NCI-H524 treated with DMSO at 0.1 percent for 48 hours (cell line): ENCODE measurements at regions not wholly inside any gene's neighbourhood (a gene's known extent, or its start where the extent isn't known, plus 50 kb on each side); places are given as distances from the start of the nearest gene placed in this dataset.

ENCODE experiments used
- DNase-seq: peaks from one replicate; lab custom pipeline; 2025; lab: John Stamatoyannopoulos, UW

- DNase-seq = no peak
Observed at GRCh38 chr15:46416544-46416943, 781.7 kb downstream of the SQOR start.

DNA sequence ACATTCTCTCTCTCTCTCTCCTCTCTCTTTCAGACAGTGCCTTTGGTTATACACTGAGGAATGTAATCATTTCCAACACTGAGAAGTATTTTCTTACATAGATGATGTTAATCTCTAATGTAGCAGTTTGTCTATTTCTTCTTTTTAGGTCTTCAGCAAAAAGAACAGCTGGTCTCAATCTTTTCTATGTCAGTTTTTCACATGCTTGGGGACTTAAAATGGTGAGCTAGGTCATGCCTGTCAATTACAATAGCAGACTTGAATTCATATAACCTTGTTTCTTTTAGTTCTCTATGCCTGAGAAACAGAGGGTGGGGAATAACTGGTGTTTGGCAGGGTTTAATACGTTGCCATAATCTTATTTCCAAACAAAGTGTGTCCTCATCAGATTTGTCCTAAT, 786.2 kb downstream of the SQOR start:
- no peak for DNase-seq

GRCh38 chr15:46441294-46442062, 806.6 kb downstream of the SQOR start:
- DNase-seq = peak; percentile 23

GRCh38 chr15:46442184-46442583, 807.4 kb downstream of the SQOR start:
- no peak for DNase-seq

DNA sequence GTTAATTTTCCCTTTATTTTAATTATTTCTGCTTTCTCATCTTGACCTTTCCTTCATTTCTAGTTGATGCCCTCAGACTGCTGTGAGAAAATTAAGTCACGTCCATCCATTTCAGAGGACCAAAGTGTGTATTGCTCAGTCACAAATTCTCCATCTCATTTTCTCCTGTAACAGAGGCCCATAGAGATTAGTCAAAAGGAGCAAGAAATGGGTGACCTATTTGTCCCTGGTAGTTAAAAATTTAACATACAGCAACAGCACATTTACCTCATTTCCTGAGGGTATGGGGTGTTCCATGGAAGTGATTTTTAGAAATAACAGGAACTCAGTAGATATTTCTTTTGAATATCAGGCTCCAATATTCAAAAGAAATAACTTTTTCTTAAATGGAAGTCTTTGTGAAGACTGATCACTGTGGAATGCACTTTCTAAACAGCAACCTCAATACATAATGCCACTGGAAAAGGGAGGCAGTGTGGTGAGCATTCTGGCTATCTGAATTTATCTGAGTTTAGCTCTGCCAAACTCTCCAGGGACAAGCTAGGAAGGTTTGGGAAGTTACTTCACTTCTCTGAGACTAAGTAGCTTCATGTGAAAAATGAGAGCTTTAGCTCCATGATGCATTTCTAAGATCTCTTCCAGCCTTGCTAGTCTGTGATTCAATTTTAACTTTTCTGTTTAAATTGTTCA, 808.2 kb downstream of the SQOR start:
- DNase-seq = no peak

DNA sequence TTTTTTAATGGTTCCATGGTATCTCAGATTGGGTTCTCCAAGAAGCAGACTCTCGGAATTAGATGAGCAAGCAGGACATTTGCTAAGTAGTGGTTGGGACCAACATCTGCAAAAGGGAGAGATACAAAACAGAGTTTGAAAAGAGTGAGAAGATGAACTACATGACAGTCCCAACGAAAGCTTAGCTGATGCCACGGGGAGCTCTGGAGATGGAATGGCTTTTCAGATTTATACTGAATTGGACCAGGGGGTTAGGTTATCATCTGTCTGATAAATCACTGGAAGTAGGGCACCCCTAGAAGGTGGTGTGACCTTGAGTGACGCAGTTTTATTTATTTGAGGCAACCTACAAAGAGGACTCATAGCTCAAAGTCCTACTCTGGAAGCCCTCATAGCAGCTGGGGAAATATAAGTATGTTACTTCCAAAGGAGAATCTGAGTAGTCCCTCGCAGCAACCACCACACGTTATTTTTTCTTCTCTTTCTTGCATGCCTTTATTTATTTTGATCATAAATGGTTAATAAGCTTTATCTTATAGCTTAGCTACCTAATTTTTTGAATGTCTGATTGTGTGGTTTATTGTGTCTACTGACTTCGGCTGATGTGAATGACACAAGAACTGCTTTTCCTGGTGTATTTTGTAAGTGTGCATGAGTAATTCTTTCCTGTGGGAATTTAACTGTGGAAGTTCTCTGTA, 815.4 kb downstream of the SQOR start:
- DNase-seq = no peak

DNA sequence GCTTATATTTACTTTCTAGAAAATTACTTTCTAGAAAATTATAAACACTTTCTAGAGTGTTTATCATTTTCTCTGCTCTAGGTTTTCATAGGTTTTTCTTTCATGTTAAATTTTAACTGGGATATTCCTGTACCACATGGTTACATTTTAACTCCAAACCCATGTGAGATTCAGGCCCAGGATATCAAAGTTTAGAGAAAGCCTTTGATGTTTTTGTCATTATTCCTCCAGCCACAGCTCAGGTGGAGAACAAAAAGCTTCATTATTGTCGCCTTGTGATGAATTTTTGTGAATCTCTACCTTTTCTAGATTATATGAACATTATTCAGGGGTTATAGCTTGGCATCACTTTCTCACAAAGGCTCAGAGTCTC, 816.0 kb downstream of the SQOR start:
- DNase-seq = no peak

- no peak for DNase-seq
Observed at GRCh38 chr15:46452297-46452820, 817.5 kb downstream of the SQOR start.

DNA sequence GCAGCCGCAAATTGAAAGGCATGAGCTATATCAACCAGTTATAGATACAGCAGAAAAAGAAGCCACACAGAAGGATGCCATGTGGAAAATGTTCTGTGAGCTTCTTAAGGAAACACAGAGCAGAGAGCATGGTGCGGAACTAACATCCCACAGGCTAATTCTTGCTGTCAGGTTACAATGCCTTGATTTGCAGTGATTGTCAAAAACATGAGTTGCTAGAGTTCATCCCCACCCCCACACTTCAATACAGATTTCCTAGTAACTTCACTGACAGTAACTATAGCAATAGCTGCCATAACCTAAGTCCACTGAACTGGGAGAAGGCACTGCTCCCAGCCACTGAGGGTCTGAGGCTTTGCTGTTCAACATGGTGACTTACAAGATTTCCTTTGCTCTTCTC, 821.6 kb downstream of the SQOR start:
- no peak for DNase-seq

DNA sequence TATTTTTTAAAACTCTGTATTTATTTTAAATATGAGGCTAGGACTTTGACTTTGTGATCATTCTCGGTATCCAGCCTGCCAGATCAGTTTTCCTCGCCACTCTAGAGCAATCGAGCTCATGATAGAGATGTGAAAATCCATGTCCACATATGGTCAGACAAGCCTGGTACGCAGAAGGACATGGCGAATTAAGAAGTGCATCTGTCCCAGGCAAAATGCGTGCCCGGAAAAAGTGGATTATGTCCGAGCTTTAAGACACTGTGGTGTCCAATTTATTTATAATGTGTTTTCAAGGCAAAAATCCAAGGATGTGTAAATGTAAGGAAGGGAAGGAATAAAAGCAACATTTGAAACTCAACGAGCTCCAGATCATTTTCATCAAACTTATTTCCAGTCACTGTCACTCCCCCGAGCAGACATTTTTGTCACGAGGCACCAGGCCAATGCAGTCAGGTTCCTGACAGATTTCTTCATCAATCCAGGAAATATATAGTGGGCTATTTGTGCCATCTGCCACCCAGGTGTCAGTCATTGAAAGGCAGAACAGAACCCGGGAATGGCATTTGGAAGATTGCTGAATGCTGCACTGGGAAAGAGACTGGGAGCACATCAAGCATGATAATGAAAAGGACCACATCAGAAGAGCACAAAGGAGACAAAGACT, 825.7 kb downstream of the SQOR start:
- peak; percentile 84 for DNase-seq

GRCh38 chr15:46461416-46461815, 826.6 kb downstream of the SQOR start:
- no peak for DNase-seq

GRCh38 chr15:46467041-46467440, 832.2 kb downstream of the SQOR start:
- no peak for DNase-seq

DNA sequence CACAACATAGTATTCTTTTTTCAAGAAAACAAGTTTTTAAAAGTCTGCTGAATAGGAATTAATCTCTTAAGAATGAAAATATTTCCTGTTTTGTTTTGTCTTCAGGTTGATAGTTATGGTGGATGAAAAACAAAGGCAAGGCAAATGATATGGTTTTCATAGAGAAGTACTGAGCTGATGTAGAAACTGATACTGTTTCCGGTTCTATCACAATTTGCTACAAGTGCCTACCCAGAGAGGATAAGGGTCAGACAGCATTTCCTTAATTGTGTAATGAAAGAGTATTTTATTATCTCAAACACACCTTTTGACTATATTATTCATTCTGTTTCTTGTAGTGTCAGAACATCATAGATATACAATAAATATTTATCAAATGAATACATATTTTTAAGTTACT, 836.3 kb downstream of the SQOR start:
- DNase-seq = no peak

- DNase-seq = no peak
Observed at GRCh38 chr15:46489276-46489675, 854.4 kb downstream of the SQOR start.

- peak; percentile 77 for DNase-seq
Observed at GRCh38 chr15:46496491-46497115, 861.8 kb downstream of the SQOR start.

DNA sequence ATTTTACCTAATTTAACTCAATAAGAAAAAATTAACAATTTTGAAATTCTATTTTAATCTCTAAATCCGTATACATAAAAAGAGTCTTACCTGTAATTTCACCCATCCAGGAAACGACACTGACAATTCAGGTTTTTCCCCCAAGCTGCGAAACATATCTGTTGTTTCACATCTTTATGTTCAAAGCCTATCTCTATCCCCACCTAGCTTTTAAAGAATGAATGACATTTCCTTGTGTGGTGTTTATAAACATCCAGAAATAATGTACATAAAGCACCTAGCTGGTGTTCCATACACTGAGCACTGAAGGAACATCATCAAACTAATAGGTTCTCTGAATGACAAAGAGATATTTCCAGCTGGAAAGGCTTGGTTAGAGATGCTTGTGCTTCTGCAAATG, 867.8 kb downstream of the SQOR start:
- DNase-seq = peak; percentile 10

DNA sequence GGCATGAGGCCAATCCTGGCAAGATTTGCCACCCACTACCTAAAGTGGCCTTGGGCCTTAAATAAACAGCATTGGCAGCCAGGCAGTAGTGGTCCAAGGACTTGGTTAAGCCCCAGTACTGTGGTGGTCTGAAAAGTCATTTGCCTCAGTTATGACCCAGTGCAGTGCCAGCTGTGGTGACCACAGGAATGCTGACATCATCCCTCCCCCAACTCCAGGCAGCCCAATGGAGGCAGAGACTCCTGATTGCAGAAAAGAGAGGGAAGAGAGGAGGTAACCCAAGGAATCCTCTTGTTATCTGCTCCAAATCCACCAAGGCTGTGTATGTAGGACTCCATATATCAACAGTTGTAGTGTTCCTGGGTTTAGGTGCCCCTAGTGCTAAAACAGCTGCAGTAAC, 883.6 kb downstream of the SQOR start:
- no peak for DNase-seq

DNA sequence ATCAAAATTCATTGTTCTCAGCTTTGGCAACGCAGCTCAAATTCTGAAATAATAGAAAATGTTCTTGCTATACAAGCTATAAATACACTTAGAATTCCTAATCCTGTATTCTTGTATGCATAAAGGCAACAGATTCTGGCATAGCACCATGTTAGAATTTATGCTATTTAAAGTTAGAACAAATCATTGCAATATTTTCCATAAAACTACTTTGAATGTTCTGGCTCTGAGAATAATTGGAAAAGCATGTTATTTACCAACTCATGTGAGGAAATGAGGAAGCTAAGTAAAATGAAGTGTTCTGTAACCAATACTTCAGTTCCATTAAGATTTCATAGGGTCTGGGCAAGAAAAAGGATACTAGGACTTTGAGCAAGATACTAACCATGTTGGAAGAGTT, 888.9 kb downstream of the SQOR start:
- DNase-seq = no peak

- no peak for DNase-seq
Observed at GRCh38 chr15:46525984-46526725, 891.3 kb downstream of the SQOR start.

DNA sequence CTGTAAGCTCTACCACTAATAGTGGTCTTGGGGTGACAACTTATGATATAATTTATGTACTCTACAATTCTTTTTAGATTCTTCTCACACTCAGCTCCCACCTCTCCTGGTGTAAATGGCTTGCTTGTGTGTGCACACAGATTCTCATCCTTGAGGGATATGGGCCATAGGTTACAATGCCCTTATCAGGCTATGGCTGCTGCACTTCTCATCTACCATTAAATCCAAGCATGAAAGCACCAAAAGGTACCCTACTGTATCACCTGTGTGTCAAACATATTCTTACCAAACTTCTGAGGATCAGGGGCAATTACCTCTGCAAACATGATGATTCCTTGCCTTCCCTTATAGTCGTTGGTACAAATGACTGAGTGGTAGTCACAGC, 891.9 kb downstream of the SQOR start:
- no peak for DNase-seq

GRCh38 chr15:46543626-46544025, 908.8 kb downstream of the SQOR start:
- DNase-seq = no peak
